ENCODE measurements at regions not wholly inside any gene's neighbourhood (a gene's known extent, or its start where the extent isn't known, plus 50 kb on each side); places are given as distances from the start of the nearest gene placed in this dataset.

DNA sequence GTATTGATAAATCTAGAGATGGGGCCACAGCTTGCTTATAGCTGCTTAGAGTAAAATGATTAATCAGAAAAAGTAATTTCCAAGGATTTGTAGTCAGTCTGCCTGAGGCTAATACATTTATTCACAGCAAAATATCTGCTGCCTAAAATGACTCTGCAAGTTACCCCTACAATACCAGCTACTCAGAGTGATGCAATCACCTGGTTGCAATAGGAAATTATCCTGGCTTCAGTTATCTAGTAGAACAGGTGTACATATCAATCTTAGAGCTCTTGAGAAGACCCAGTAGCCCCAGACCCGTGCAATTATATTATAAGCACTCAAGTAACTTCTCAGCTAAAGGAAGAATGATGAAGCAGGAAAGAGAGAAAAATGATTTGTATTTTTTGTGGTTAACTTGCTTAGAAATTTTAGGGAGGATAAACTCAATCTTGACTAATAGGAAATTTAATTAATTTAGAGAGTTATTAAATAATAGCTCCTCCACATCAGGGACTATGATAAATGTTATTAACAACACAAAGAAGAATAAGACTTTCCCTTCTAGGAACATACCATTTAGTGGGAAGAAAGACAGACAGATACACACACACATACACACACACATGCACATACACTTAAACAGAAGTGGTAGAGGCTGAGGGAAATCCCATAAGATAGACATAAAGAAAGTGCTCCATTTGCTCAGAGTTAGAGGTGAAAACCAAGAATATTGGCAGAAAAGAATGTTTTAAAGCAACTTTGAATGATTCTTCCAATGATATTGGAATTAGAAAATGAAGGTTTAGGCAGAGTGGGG, 140.4 kb upstream of the PRSS1 start:
- TF ChIP-seq RCOR1 (IDR thresholded peaks at IDR 0.05; ENCODE audit: insufficient replicate concordance, low read length), result no peak
- no peak for TF ChIP-seq CTCF (conservative IDR thresholded peaks at IDR 0.05; ENCODE audit: low read depth, low read length)
- TF ChIP-seq CHD1 (IDR thresholded peaks at IDR 0.05; ENCODE audit: low read depth, low read length), result no peak
- TF ChIP-seq RFX5 (IDR thresholded peaks at IDR 0.05; ENCODE audit: low read depth, low read length), result no peak
- no peak for TF ChIP-seq POLR2A (IDR thresholded peaks at IDR 0.05; ENCODE audit: low read depth, low read length)
- TF ChIP-seq RAD21 (IDR thresholded peaks at IDR 0.05; ENCODE audit: low read length), result no peak
- TF ChIP-seq CEBPB (IDR thresholded peaks at IDR 0.05; ENCODE audit: low read depth, low read length), result peak; percentile 47; the same call in 1 of the 2 replicates
- TF ChIP-seq, protein P1, sequence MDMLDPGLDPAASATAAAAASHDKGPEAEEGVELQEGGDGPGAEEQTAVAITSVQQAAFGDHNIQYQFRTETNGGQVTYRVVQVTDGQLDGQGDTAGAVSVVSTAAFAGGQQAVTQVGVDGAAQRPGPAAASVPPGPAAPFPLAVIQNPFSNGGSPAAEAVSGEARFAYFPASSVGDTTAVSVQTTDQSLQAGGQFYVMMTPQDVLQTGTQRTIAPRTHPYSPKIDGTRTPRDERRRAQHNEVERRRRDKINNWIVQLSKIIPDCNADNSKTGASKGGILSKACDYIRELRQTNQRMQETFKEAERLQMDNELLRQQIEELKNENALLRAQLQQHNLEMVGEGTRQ (IDR thresholded peaks at IDR 0.05; ENCODE audit: low read depth, low read length), result no peak
- TF ChIP-seq FOS (IDR thresholded peaks at IDR 0.05; ENCODE audit: low read depth, low read length), result no peak
- TF ChIP-seq MAFK (IDR thresholded peaks at IDR 0.05; ENCODE audit: low read depth, low read length), result no peak
- no peak for TF ChIP-seq MAZ (IDR thresholded peaks at IDR 0.05; ENCODE audit: borderline replicate concordance, low read depth, low read length)
